ENCODE measurements at regions not wholly inside any gene's neighbourhood (a gene's known extent, or its start where the extent isn't known, plus 50 kb on each side); places are given as distances from the start of the nearest gene placed in this dataset.

DNA sequence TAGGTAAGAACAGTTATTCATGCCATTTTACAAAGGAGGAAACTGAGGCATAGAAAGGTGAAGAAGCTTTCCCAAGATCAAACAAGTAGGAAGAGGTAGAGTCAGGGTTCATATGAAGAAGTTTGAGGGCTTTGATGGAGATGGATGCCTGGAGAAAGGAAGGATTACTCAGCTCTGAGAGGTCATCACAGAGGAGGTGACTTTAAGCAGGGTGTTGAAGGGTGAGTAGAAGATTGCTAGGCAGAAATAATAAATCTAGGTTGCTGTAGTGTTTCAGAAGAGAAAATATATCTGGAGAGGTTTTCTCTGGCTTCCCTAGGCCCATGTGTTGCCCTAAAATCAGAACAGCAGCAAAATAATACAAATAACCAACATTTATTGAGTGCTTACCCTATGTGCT lies 196.3 kb downstream of the PALM2AKAP2 start:
- ChIA-PET CTCF (interaction anchor here (1.2 to 1.8 kb wide), 4 partner anchors 8 to 89 kb away, joined by 3 to 7 read pairs (median 4); no protein-coding TSS in a partner anchor), POLR2A (no interaction called here)
- no peak for DNase-seq (ENCODE audit: extremely low spot score)
- TF ChIP-seq, protein P1, sequence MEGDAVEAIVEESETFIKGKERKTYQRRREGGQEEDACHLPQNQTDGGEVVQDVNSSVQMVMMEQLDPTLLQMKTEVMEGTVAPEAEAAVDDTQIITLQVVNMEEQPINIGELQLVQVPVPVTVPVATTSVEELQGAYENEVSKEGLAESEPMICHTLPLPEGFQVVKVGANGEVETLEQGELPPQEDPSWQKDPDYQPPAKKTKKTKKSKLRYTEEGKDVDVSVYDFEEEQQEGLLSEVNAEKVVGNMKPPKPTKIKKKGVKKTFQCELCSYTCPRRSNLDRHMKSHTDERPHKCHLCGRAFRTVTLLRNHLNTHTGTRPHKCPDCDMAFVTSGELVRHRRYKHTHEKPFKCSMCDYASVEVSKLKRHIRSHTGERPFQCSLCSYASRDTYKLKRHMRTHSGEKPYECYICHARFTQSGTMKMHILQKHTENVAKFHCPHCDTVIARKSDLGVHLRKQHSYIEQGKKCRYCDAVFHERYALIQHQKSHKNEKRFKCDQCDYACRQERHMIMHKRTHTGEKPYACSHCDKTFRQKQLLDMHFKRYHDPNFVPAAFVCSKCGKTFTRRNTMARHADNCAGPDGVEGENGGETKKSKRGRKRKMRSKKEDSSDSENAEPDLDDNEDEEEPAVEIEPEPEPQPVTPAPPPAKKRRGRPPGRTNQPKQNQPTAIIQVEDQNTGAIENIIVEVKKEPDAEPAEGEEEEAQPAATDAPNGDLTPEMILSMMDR (IDR thresholded peaks at IDR 0.05; ENCODE audit: control extremely low read depth, extremely low read depth, low read depth, missing control alignments) = no peak

DNA sequence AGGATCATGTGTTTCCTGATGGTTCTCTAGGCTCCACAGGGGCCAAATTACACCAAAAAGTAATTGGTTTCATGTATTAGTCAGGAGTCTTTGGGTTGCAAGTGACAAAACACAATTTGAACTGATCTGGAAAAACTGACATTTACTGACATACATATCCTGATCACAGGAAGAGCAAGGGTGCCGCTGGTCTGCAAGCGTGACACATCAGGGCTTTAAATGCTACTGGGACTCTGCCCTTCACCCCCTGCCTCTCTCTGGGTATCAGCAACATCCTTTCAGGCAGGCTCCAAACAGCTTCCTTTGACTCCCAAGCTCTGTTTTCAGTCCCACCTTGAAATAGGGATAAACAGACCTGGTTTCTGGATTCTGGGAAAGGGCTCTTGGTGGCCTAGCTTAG lies 197.5 kb downstream of the PALM2AKAP2 start:
- POLR2A ChIA-PET = no interaction called here
- TF ChIP-seq, protein P1 (IDR thresholded peaks at IDR 0.05; ENCODE audit: control extremely low read depth, extremely low read depth, low read depth, missing control alignments) = no peak
- DNase-seq (ENCODE audit: extremely low spot score) = no peak
- CTCF ChIA-PET = interaction anchor here (1.0 to 1.4 kb wide), 5 partner anchors 15 to 645 kb away, joined by 3 to 4 read pairs (median 3); no protein-coding TSS in a partner anchor

DNA sequence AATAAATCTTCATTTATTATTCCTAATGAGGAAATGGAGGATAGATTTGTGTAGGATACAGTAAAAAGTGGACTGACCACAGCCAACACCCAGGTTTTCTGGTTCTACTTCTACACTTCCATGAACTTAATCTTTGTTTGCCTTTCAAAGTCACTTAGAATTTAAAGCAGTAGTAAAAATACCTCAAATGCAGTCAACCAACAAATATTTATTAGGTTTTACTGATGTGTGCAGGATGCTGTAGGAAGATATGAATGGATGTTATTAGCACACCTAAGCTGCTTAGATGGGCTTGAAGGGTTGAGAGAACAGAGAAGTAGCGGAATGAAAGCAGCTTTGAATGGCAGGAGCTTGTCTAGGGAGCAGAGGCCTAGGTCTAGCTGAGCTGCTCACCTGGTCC lies 201.1 kb downstream of the PALM2AKAP2 start:
- no peak for DNase-seq (ENCODE audit: extremely low spot score)
- POLR2A ChIA-PET = no interaction called here

DNA sequence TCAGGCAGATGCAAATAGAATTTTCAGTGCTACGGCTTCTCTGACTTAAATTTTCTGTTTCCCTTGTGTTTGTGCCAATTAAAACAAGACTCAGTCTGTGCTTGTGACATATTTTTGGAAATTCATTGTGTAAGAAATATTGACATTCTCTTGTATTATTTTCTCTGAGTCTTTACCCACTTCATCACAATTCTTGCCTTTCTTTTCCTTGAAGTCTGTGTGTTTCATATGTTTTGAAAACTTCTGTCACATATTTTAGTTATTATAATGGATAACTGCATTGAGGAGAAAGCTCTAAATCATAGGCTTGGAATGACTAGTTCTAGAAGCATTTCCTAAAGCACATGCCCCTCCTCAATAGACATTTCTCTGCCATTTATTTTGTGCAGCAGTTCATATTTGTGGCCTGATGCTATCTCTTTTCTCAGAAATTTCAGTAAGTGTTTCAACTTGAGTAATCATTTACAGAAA lies 206.6 kb downstream of the PALM2AKAP2 start:
- ChIA-PET CTCF (interaction anchor here (0.7 to 1.3 kb wide), 3 partner anchors 10 to 53 kb away, joined by 3 to 4 read pairs (median 4); no protein-coding TSS in a partner anchor), POLR2A (no interaction called here)
- TF ChIP-seq, protein P1 (IDR thresholded peaks at IDR 0.05; ENCODE audit: control extremely low read depth, extremely low read depth, low read depth, missing control alignments) = no peak
- no peak for DNase-seq (ENCODE audit: extremely low spot score)

More for the DNA sequence above, 201.1 kb downstream of the PALM2AKAP2 start:
- CTCF ChIA-PET = interaction anchor here (1.1 to 2.6 kb wide), 5 partner anchors 10 to 80 kb away, joined by 3 to 9 read pairs (median 4); no protein-coding TSS in a partner anchor
- TF ChIP-seq, protein P1 (IDR thresholded peaks at IDR 0.05; ENCODE audit: control extremely low read depth, extremely low read depth, low read depth, missing control alignments) = no peak

DNA sequence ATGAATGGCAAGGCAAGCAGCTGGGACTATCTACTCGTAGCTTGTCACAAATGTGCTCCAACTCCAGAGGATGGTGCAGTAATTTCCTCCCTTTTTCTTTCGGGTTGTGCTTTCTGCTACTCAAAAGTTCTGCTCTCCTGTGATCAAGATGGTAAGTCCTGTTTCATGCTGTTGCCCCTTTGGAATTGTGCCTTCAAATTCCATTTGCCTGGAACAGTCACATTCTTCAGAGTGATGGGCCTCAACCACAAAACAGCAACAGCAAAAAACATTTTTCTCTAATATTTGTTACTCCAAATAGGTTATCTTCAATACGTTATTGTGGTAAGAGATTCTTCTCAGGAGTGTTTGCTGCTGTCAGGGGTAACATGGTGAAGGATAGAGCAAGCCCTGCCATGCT lies 209.3 kb downstream of the PALM2AKAP2 start:
- ChIA-PET POLR2A (no interaction called here), CTCF (no interaction called here)
- TF ChIP-seq, protein P1 (IDR thresholded peaks at IDR 0.05; ENCODE audit: control extremely low read depth, extremely low read depth, low read depth, missing control alignments) = no peak
- DNase-seq (ENCODE audit: extremely low spot score) = no peak

DNA sequence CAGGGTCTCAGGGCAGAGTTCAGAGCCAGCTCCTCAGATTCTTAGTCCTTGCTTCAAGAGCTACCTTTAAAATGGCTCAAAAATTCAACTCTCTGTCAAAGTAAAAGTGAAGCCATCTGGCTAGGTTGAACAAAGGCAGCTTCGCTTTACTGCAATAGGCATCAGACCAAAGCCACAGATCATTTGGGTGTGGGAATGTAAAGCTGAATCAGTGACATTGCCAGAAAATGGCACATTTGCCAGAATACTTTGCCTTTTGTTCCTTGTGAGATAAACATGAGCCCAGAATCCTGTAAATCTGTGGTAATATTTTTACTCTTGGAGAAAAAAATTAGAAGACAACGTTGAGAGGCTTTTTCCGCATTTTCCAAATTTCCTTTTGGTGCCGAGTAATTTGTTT lies 210.5 kb downstream of the PALM2AKAP2 start:
- ChIA-PET POLR2A (no interaction called here), CTCF (interaction anchor here (1.1 to 2.0 kb wide), 3 partner anchors 9 to 88 kb away, joined by 3 to 7 read pairs (median 5); no protein-coding TSS in a partner anchor)
- TF ChIP-seq, protein P1 (IDR thresholded peaks at IDR 0.05; ENCODE audit: control extremely low read depth, extremely low read depth, low read depth, missing control alignments) = no peak
- DNase-seq (ENCODE audit: extremely low spot score) = no peak
